DMS153 (cell line): ENCODE measurements at regions not wholly inside any gene's neighbourhood (a gene's known extent, or its start where the extent isn't known, plus 50 kb on each side); places are given as distances from the start of the nearest gene placed in this dataset.

ENCODE experiments used
- DNase-seq: peaks from one replicate; lab custom pipeline; 2025; lab: John Stamatoyannopoulos, UW

GRCh38 chr14:73782623-73783022 lies 68.4 kb upstream of the PNMA1 start:
- no peak for DNase-seq

- no peak for DNase-seq
Measured at GRCh38 chr14:73780896-73781295, 66.7 kb upstream of the PNMA1 start.

- no peak for DNase-seq
Measured at GRCh38 chr14:73780391-73780790, 66.2 kb upstream of the PNMA1 start.

GRCh38 chr14:73778736-73779135 lies 64.6 kb upstream of the PNMA1 start:
- DNase-seq = no peak

GRCh38 chr14:73777420-73777819 lies 63.2 kb upstream of the PNMA1 start:
- peak; percentile 46 for DNase-seq

GRCh38 chr14:73776194-73776537 lies 62.0 kb upstream of the PNMA1 start:
- DNase-seq = no peak

- DNase-seq = no peak
Measured at GRCh38 chr14:73775339-73776193, 61.4 kb upstream of the PNMA1 start.

- no peak for DNase-seq
Measured at GRCh38 chr14:73774671-73775070, 60.5 kb upstream of the PNMA1 start.

- DNase-seq = no peak
Measured at GRCh38 chr14:73774241-73774570, 60.0 kb upstream of the PNMA1 start.

GRCh38 chr14:73773441-73774240 lies 59.5 kb upstream of the PNMA1 start:
- no peak for DNase-seq

GRCh38 chr14:73771848-73772638 lies 57.9 kb upstream of the PNMA1 start:
- peak; percentile 69 for DNase-seq

- DNase-seq = no peak
Measured at GRCh38 chr14:73770977-73771847, 57.0 kb upstream of the PNMA1 start.

- DNase-seq = no peak
Measured at GRCh38 chr14:73768107-73768506, 53.9 kb upstream of the PNMA1 start.

GRCh38 chr14:73764406-73765280 lies 50.5 kb upstream of the PNMA1 start:
- DNase-seq = peak; percentile 42
